SK-N-MC (cell line): ENCODE measurements at regions not wholly inside any gene's neighbourhood (a gene's known extent, or its start where the extent isn't known, plus 50 kb on each side); places are given as distances from the start of the nearest gene placed in this dataset.

ENCODE experiments used
- DNase-seq: peaks from one replicate; pipeline ENCODE4 v3.0.0-alpha.2; 2011; ENCODE audit warnings: low read depth, low spot score
- H3K27ac ChIP-seq: fragments of 200-600 bp; sonication (generic); 2 replicates; pipeline ENCODE4 v1.5.1; 2016; ENCODE audit warnings: mixed run types
- H3K36me3 ChIP-seq: fragments of 200-600 bp; sonication (generic); 2 replicates; pipeline ENCODE4 v1.6.1; 2017; ENCODE audit warnings: antibody characterized with exemption, low read length, mixed read lengths; ENCODE audit not compliant: insufficient read depth
- H3K4me3 ChIP-seq: fragments of 200-600 bp; sonication (generic); 2 replicates; pipeline ENCODE4 v1.5.1; 2016
- H3K9ac ChIP-seq: fragments of 200-600 bp; sonication (generic); 2 replicates; pipeline ENCODE4 v1.8.0; 2017; ENCODE audit warnings: mixed run types, mixed read lengths; ENCODE audit not compliant: insufficient read length
- H3K9me3 ChIP-seq: fragments of 200-600 bp; sonication (generic); 2 replicates; pipeline ENCODE4 v1.6.1; 2017; ENCODE audit warnings: low read depth, mild to moderate bottlenecking, antibody characterized with exemption, low read length, moderate library complexity, mixed read lengths
- EZH2 ChIP-seq: fragments of 200-600 bp; sonication (generic); IDR thresholded peaks from one replicate; pipeline ENCODE4 v1.6.1; 2017; ENCODE audit warnings: antibody characterized with exemption
- FOXP2 ChIP-seq: optimal IDR thresholded peaks from 2 replicates; pipeline ENCODE3; 2011; ENCODE audit warnings: mild to moderate bottlenecking, moderate library complexity; ENCODE audit not compliant: insufficient read depth; ENCODE audit errors: extremely low read length, control extremely low read depth
- POLR2AphosphoS5 ChIP-seq: IDR thresholded peaks from 2 replicates; pipeline ENCODE4 v1.6.1; 2012; ENCODE audit warnings: mild to moderate bottlenecking, low read depth, low read length, borderline replicate concordance

- Histone ChIP-seq H3K4me3 (no peak overlapping the region), H3K9me3 (no peaks in the 10 kb centered on the region), H3K36me3 (no peaks in the 10 kb centered on the region), H3K27ac (no peak overlapping the region), H3K9ac (no peak overlapping the region)
- DNase-seq, result no peak
- TF ChIP-seq FOXP2 (no peak), POLR2AphosphoS5 (no peak), EZH2 (no peak)
These were observed 398.8 kb downstream of the RNF144B start for GRCh38 chr6:18785810-18786490.

- Histone ChIP-seq H3K9me3 (no peaks in the 10 kb centered on the region), H3K4me3 (no peak overlapping the region), H3K9ac (no peak overlapping the region), H3K36me3 (no peaks in the 10 kb centered on the region), H3K27ac (no peak overlapping the region)
- TF ChIP-seq EZH2 (no peak), POLR2AphosphoS5 (no peak), FOXP2 (no peak)
- no peak for DNase-seq
These were observed 405.7 kb downstream of the RNF144B start for GRCh38 chr6:18792866-18793265.

- Histone ChIP-seq H3K4me3 (no peak overlapping the region), H3K9me3 (no peaks in the 10 kb centered on the region), H3K36me3 (no peaks in the 10 kb centered on the region), H3K9ac (no peak overlapping the region), H3K27ac (no peak overlapping the region)
- no peak for TF ChIP-seq FOXP2
- peak; percentile 66 for DNase-seq
These were observed 408.6 kb downstream of the RNF144B start for GRCh38 chr6:18795726-18796125.

GRCh38 chr6:18820725-18821124, 433.6 kb downstream of the RNF144B start:
- Histone ChIP-seq H3K9ac (no peak overlapping the region), H3K36me3 (no peaks in the 10 kb centered on the region), H3K4me3 (no peak overlapping the region), H3K27ac (no peak overlapping the region), H3K9me3 (no peaks in the 10 kb centered on the region; the same call in 1 of the 2 replicates)
- DNase-seq, result no peak
- TF ChIP-seq EZH2 (no peak), FOXP2 (no peak), POLR2AphosphoS5 (no peak)

- Histone ChIP-seq H3K27ac (no peak overlapping the region), H3K9me3 (no peaks in the 10 kb centered on the region; the same call in 1 of the 2 replicates), H3K36me3 (no peaks in the 10 kb centered on the region), H3K4me3 (no peak overlapping the region), H3K9ac (no peak overlapping the region)
- TF ChIP-seq POLR2AphosphoS5 (no peak), FOXP2 (no peak), EZH2 (no peak)
- peak; percentile 48 for DNase-seq
These were observed 436.7 kb downstream of the RNF144B start for GRCh38 chr6:18823782-18824386.

- H3K27ac ChIP-seq, result no peak overlapping the region
- TF ChIP-seq EZH2 (no peak), POLR2AphosphoS5 (no peak), FOXP2 (no peak)
- H3K4me3 ChIP-seq, result no peak overlapping the region
- no peak overlapping the region for H3K9ac ChIP-seq
- no peak for DNase-seq
- no peaks in the 10 kb centered on the region for H3K36me3 ChIP-seq
- no peaks in the 10 kb centered on the region for H3K9me3 ChIP-seq
These were observed 442.2 kb downstream of the RNF144B start for GRCh38 chr6:18829272-18829870.

GRCh38 chr6:18835976-18836375, 448.8 kb downstream of the RNF144B start:
- Histone ChIP-seq H3K9me3 (no peaks in the 10 kb centered on the region), H3K27ac (no peak overlapping the region), H3K4me3 (no peak overlapping the region), H3K36me3 (no peaks in the 10 kb centered on the region), H3K9ac (no peak overlapping the region)
- no peak for TF ChIP-seq POLR2AphosphoS5
- TF ChIP-seq FOXP2, result no peak
- no peak for TF ChIP-seq EZH2
- no peak for DNase-seq

GRCh38 chr6:18837013-18837412, 449.9 kb downstream of the RNF144B start:
- no peaks in the 10 kb centered on the region for H3K36me3 ChIP-seq
- TF ChIP-seq FOXP2, result no peak
- no peak for TF ChIP-seq EZH2
- no peak for TF ChIP-seq POLR2AphosphoS5

More at GRCh38 chr6:18837013-18837412, 449.9 kb downstream of the RNF144B start:
- no peak overlapping the region for H3K9ac ChIP-seq
- no peak overlapping the region for H3K27ac ChIP-seq
- DNase-seq, result no peak
- no peak overlapping the region for H3K4me3 ChIP-seq
- H3K9me3 ChIP-seq, result no peaks in the 10 kb centered on the region
